DOHH2 (cell line): ENCODE measurements at regions not wholly inside any gene's neighbourhood (a gene's known extent, or its start where the extent isn't known, plus 50 kb on each side); places are given as distances from the start of the nearest gene placed in this dataset.

Experiments
- H3F3A ChIP-seq: fragments of 200-600 bp; sonication (generic), shearing (Covaris generic); 2 replicates; pipeline ENCODE4 v1.6.0; 2016; ENCODE audit warnings: antibody characterized with exemption, mild to moderate bottlenecking; ENCODE audit not compliant: control insufficient read depth, insufficient read depth
- H3K27ac ChIP-seq: fragments of 200-600 bp; sonication (generic); 2 replicates; pipeline ENCODE4 v1.5.1; 2014; ENCODE audit warnings: low read depth, mild to moderate bottlenecking, low read length, moderate library complexity
- H3K27me3 ChIP-seq: fragments of 200-600 bp; sonication (generic); 2 replicates; pipeline ENCODE4 v1.6.1; 2014; ENCODE audit warnings: mild to moderate bottlenecking, low read length, mixed read lengths; ENCODE audit not compliant: control insufficient read depth
- H3K36me3 ChIP-seq: fragments of 200-600 bp; sonication (generic); 2 replicates; pipeline ENCODE4 v1.6.1; 2014; ENCODE audit warnings: mild to moderate bottlenecking, low read length, moderate library complexity, mixed read lengths; ENCODE audit not compliant: control insufficient read depth
- H3K4me1 ChIP-seq: fragments of 200-600 bp; sonication (generic); 2 replicates; pipeline ENCODE4 v1.6.1; 2014; ENCODE audit warnings: mild to moderate bottlenecking, low read length, mixed read lengths; ENCODE audit not compliant: control insufficient read depth
- H3K4me2 ChIP-seq: fragments of 200-600 bp; sonication (generic); 2 replicates; pipeline ENCODE4 v1.6.0; 2014; ENCODE audit warnings: mild to moderate bottlenecking, low read length, moderate library complexity
- H3K4me3 ChIP-seq: fragments of 200-600 bp; sonication (generic); 2 replicates; pipeline ENCODE4 v1.5.1; 2014; ENCODE audit warnings: mild to moderate bottlenecking, low read length, mixed read lengths
- H3K79me2 ChIP-seq: fragments of 200-600 bp; sonication (generic); 2 replicates; pipeline ENCODE4 v1.6.1; 2014; ENCODE audit warnings: mild to moderate bottlenecking, low read length, mixed read lengths; ENCODE audit not compliant: control insufficient read depth
- H3K9me2 ChIP-seq: fragments of 200-600 bp; sonication (generic); replicated peaks from 2 replicates; pipeline ENCODE4 v1.6.1; 2014; ENCODE audit warnings: mild to moderate bottlenecking, low read length, mixed read lengths; ENCODE audit not compliant: control insufficient read depth
- H3K9me3 ChIP-seq: fragments of 200-600 bp; sonication (generic); 2 replicates; pipeline ENCODE4 v1.6.1; 2014; ENCODE audit warnings: antibody characterized with exemption, low read length, mixed read lengths; ENCODE audit not compliant: control insufficient read depth, insufficient read depth
- H4K20me1 ChIP-seq: fragments of 200-600 bp; sonication (generic); 2 replicates; pipeline ENCODE4 v1.6.0; 2014; ENCODE audit warnings: low read depth, mild to moderate bottlenecking, antibody characterized with exemption, low read length, moderate library complexity; ENCODE audit not compliant: control insufficient read depth, insufficient read depth
- EZH2phosphoT487 ChIP-seq: fragments of 200-600 bp; sonication (generic); IDR thresholded peaks from 2 replicates; pipeline ENCODE4 v1.6.1; 2017; ENCODE audit warnings: borderline replicate concordance, mild to moderate bottlenecking, antibody characterized with exemption, low read length, moderate library complexity, mixed read lengths
- TF ChIP-seq, protein P1 (sequence below): fragments of 200-600 bp; sonication (generic); IDR thresholded peaks from one replicate; pipeline ENCODE4 v1.5.1; 2014; ENCODE audit warnings: antibody characterized with exemption, mild to moderate bottlenecking, low read depth, low read length; ENCODE audit not compliant: poor library complexity, severe bottlenecking

DNA sequence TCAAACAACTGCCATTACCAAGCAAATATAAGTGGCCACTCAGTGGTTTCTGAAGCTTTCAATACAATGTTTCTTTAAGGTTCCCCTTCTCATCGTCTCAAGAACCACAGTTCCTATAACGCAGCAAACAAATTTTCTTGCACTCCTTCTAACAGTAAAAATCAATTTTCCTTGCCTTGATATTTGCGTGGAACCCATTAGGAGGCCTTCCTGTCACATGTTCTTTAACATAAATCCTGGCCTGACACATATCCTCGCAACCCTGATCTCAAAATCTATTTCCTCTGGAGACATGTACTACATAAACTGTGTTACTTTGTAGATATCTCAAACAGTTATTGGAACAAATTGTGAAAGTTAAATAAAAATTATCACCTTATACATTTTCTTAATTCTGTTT, 65.9 kb upstream of the MANEA start:
- Histone ChIP-seq H3K4me3 (no peak overlapping the region), H3K9me2 (no peaks in the 10 kb centered on the region), H3K79me2 (no peaks in the 10 kb centered on the region), H4K20me1 (no peaks in the 10 kb centered on the region), H3K9me3 (no peaks in the 10 kb centered on the region), H3K4me2 (no peak overlapping the region), H3F3A (no peaks in the 10 kb centered on the region), H3K4me1 (no peaks in the 10 kb centered on the region), H3K36me3 (no peaks in the 10 kb centered on the region), H3K27ac (no peak overlapping the region), H3K27me3 (no peaks in the 10 kb centered on the region)
- TF ChIP-seq, protein P1, sequence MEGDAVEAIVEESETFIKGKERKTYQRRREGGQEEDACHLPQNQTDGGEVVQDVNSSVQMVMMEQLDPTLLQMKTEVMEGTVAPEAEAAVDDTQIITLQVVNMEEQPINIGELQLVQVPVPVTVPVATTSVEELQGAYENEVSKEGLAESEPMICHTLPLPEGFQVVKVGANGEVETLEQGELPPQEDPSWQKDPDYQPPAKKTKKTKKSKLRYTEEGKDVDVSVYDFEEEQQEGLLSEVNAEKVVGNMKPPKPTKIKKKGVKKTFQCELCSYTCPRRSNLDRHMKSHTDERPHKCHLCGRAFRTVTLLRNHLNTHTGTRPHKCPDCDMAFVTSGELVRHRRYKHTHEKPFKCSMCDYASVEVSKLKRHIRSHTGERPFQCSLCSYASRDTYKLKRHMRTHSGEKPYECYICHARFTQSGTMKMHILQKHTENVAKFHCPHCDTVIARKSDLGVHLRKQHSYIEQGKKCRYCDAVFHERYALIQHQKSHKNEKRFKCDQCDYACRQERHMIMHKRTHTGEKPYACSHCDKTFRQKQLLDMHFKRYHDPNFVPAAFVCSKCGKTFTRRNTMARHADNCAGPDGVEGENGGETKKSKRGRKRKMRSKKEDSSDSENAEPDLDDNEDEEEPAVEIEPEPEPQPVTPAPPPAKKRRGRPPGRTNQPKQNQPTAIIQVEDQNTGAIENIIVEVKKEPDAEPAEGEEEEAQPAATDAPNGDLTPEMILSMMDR, result no peak
- no peak for TF ChIP-seq EZH2phosphoT487

DNA sequence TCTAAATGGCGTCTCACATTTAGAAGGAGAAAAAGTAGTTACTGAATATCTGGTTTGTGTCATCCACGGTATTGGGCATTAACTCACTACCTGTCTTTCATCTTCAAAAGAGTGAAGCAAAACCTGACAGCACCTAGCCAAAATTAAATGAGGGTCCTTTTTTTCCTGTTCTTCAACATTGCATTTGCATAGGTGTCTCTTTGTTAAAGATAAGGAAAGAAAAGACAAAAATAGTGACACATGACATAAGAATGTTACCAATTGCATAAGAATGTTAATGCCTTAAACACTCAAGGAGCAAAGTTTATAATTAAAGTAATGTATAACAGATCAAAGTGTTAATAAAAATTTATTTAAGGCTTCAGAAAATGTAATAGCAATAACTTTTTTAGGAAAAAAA, 61.4 kb upstream of the MANEA start:
- Histone ChIP-seq H3F3A (no peaks in the 10 kb centered on the region), H3K9me2 (no peaks in the 10 kb centered on the region), H4K20me1 (no peaks in the 10 kb centered on the region), H3K79me2 (no peaks in the 10 kb centered on the region), H3K4me3 (no peak overlapping the region), H3K36me3 (no peaks in the 10 kb centered on the region), H3K4me1 (no peaks in the 10 kb centered on the region), H3K4me2 (no peak overlapping the region), H3K27ac (no peak overlapping the region), H3K9me3 (no peaks in the 10 kb centered on the region), H3K27me3 (no peaks in the 10 kb centered on the region)
- TF ChIP-seq, protein P1, result no peak
- TF ChIP-seq EZH2phosphoT487, result no peak

DNA sequence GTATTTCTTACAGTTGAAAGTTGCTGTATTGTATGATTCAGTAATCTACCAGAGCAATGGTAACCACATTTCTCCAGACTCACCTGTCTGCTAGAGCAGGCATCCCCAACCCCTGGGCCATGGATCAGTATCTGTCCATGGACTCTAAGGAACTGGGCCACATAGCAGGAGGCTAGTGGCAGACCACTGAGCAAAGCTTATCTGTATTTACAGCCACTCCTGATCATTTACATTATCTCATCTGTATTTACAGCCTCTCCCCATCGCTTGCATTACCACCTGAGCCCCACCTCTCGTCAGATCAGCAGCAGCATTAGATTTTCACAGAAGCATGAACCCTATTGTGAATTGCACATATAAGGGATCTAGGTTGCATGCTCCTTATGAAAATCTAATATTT, 60.3 kb upstream of the MANEA start:
- Histone ChIP-seq H3K9me3 (no peaks in the 10 kb centered on the region), H3K27ac (no peak overlapping the region)
- TF ChIP-seq EZH2phosphoT487, result no peak
- TF ChIP-seq, protein P1, result no peak

DNA sequence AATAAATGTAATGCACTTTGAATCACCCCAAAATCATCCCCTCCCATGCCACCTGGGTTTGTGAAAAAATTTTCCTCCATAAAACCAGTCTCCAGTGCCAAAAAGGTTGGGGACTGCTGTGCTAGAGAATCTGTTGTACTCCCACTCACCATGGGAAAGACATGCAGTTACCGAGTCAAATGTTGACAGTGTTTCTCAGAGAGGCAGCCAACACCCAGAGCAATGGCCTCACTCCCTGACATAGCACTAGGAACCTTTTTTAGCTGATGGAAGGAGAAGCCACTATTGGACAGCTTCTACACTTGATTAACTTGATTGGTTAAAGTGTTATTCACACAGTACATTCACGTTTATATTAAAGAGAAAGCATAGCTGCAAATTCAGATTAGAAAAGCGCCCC, 59.8 kb upstream of the MANEA start:
- no peaks in the 10 kb centered on the region for H3K4me1 ChIP-seq
- TF ChIP-seq, protein P1, result no peak
- TF ChIP-seq EZH2phosphoT487, result no peak
- no peak overlapping the region for H3K27ac ChIP-seq
- no peak overlapping the region for H3K4me3 ChIP-seq
- H3F3A ChIP-seq, result no peaks in the 10 kb centered on the region
- H3K4me2 ChIP-seq, result no peak overlapping the region
- no peaks in the 10 kb centered on the region for H4K20me1 ChIP-seq
- no peaks in the 10 kb centered on the region for H3K9me3 ChIP-seq
- H3K79me2 ChIP-seq, result no peaks in the 10 kb centered on the region
- no peaks in the 10 kb centered on the region for H3K9me2 ChIP-seq
- no peaks in the 10 kb centered on the region for H3K36me3 ChIP-seq
- no peaks in the 10 kb centered on the region for H3K27me3 ChIP-seq

More for the DNA sequence above, 60.3 kb upstream of the MANEA start:
- Histone ChIP-seq H3F3A (no peaks in the 10 kb centered on the region), H3K4me2 (no peak overlapping the region), H3K36me3 (no peaks in the 10 kb centered on the region), H3K4me1 (no peaks in the 10 kb centered on the region), H3K79me2 (no peaks in the 10 kb centered on the region), H3K4me3 (no peak overlapping the region), H3K9me2 (no peaks in the 10 kb centered on the region), H3K27me3 (no peaks in the 10 kb centered on the region), H4K20me1 (no peaks in the 10 kb centered on the region)
